ENCODE measurements at regions not wholly inside any gene's neighbourhood (a gene's known extent, or its start where the extent isn't known, plus 50 kb on each side); places are given as distances from the start of the nearest gene placed in this dataset.
A peak's percentile ranks its signal among the peaks of the same experiment; 100 is the strongest.

DNA sequence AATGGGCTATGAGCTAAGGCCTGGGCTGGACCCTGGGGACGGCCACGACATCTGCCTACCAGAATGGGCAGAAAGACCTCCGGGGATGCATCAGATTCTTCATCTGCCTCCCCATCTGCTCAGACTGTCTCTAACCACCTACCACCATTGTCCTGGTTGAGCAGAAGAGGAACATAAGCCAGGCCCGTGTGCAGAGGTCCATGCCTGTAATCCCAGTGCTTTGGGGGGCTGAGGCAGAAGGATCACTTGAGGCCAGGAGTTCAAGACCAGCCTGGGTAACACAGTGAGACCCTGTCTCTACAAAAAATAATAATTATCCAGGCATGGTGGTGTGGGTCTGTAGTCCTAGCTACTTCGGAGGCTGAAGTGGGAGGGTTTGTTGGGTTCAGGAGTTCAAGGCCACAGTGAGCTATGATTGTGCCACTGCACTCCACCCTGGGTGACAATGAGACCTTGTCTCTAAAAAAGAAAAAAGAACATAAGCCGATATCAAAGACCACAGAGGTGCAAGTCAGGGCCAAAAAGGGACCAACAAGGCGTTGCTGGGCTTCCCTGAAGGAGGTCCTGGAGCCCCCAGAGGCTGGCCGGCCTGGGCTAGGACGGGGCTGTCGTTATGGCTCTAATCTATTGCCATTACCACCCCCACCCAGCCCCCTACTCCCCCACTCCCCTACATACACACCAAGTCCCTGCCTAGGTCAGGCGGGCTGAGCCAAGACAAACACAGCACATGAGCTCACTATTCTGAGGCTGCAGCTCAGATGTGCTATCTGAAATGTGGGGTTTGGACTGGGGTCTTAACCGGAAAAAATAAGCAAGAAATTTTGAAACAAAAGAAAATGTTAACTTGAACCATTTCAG is 239.2 kb upstream of the RAB4A start:
- no peaks in the 10 kb centered on the region for H3K27me3 ChIP-seq
- H3K9me3 ChIP-seq: no peaks in the 10 kb centered on the region
- H3K4me3 ChIP-seq (ENCODE audit: low read depth, low read length): no peak overlapping the region
- H3K36me3 ChIP-seq: no peaks in the 10 kb centered on the region
- peaks cover 22% of the 10 kb centered on the region for H3K4me1 ChIP-seq
- TF ChIP-seq, protein P1, sequence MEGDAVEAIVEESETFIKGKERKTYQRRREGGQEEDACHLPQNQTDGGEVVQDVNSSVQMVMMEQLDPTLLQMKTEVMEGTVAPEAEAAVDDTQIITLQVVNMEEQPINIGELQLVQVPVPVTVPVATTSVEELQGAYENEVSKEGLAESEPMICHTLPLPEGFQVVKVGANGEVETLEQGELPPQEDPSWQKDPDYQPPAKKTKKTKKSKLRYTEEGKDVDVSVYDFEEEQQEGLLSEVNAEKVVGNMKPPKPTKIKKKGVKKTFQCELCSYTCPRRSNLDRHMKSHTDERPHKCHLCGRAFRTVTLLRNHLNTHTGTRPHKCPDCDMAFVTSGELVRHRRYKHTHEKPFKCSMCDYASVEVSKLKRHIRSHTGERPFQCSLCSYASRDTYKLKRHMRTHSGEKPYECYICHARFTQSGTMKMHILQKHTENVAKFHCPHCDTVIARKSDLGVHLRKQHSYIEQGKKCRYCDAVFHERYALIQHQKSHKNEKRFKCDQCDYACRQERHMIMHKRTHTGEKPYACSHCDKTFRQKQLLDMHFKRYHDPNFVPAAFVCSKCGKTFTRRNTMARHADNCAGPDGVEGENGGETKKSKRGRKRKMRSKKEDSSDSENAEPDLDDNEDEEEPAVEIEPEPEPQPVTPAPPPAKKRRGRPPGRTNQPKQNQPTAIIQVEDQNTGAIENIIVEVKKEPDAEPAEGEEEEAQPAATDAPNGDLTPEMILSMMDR (IDR thresholded peaks at IDR 0.05; ENCODE audit: low read depth, low read length): no peak
- DNase-seq: no peak

DNA sequence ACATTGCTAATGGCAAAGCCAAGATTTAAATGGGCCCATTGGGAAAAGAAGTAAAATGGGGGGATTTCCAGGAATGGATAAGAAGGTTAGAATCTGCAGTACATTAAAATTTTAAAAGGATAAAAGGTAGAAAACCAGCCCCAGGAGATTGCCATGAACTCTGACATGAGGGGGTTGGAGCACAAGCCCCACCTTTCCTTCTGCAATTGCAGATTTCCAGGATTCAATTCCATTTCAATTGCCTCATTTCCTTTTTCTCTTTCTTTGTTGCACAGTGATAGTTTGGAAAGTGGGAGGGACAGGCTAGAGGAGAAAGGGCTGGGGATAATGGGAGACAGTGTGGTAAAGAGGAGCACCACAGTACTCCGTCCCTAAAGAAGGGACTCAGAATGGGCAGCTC is 238.5 kb upstream of the RAB4A start:
- Histone ChIP-seq H3K36me3 (no peaks in the 10 kb centered on the region), H3K9me3 (no peaks in the 10 kb centered on the region), H3K4me3 (ENCODE audit: low read depth, low read length) (no peak overlapping the region), H3K27me3 (no peaks in the 10 kb centered on the region), H3K4me1 (peaks cover 20% of the 10 kb centered on the region)
- TF ChIP-seq, protein P1 (IDR thresholded peaks at IDR 0.05; ENCODE audit: low read depth, low read length): no peak
- DNase-seq: no peak

DNA sequence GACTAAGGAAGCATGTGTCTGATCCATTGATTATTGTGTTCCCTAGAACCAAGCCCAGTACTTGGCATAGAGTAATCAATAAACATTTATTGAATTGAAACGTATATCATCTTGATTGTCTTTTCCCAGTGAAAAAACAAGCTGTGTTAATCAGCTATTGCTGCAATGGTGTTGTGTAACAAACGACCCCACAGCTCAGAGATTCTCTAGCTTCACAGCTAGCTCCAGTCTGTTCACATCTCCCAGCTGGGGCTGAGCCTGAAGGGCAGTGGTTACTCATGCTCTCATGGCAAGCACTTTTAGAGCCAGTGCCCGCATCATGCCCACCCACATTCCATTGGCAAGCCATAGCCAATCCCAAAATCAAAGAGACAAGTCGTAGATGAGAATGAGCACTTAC is 237.4 kb upstream of the RAB4A start:
- H3K27me3 ChIP-seq: no peaks in the 10 kb centered on the region
- TF ChIP-seq, protein P1 (IDR thresholded peaks at IDR 0.05; ENCODE audit: low read depth, low read length): no peak
- no peaks in the 10 kb centered on the region for H3K9me3 ChIP-seq
- no peak overlapping the region for H3K4me3 ChIP-seq (ENCODE audit: low read depth, low read length)
- DNase-seq: no peak
- peaks cover 12% of the 10 kb centered on the region for H3K4me1 ChIP-seq
- H3K36me3 ChIP-seq: no peaks in the 10 kb centered on the region

DNA sequence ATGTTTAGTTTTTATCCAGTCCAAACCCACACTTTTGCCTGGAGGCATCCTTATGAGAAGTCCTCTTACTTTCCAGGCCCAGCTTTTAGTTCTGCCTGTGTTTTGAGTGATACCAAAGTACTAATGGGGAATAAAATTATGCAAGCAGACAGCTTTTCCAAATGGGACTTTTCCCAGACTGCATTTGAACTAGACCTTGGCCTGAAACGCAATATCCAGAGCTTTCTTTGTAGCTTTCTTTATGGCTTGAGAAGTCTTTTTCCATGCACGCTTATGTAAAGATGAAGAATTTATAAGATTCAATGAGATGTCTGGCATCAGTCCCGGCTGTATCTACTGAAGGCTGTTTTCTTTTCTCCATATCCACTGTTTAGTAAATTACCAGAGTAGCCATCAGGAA is 236.6 kb upstream of the RAB4A start:
- H3K4me1 ChIP-seq: peaks cover 11% of the 10 kb centered on the region
- no peak for DNase-seq
- TF ChIP-seq, protein P1 (IDR thresholded peaks at IDR 0.05; ENCODE audit: low read depth, low read length): no peak
- H3K9me3 ChIP-seq: no peaks in the 10 kb centered on the region
- no peaks in the 10 kb centered on the region for H3K27me3 ChIP-seq
- H3K4me3 ChIP-seq (ENCODE audit: low read depth, low read length): no peak overlapping the region
- no peaks in the 10 kb centered on the region for H3K36me3 ChIP-seq

DNA sequence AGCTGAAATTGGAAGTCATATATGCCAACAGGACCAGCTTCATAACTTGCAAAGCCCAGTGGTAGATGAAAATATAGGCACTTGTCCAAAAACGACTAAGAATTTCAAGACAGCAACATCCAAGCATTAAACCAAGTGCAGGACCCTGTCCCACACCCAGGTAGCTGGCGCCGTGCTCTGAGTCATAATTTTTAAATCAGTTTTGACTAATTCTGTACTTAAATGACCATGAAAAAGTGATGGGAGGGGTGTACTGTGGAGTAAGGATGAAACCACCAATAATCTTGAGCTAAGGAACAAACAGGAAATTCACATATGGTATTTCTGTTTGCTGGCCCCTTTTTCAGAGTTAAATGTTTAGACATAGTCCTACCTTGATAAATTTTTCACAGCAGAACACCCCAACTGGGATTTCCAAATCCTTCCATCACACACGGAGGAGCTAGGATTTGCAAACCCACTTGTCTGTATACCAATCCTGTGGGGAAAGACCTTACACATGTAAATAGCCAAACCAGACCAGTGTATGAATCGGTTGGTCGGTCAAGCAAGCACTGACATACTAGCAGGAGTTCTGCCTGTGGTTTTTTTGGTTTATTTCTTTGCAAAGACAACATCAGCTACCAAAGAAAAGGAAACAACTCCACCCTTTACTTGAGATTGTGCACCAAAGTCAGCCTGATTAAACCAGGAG is 235.7 kb upstream of the RAB4A start:
- Histone ChIP-seq H3K4me1 (peaks cover 11% of the 10 kb centered on the region), H3K27me3 (no peaks in the 10 kb centered on the region), H3K36me3 (no peaks in the 10 kb centered on the region), H3K4me3 (ENCODE audit: low read depth, low read length) (no peak overlapping the region), H3K9me3 (no peaks in the 10 kb centered on the region)
- peak; percentile 43 for DNase-seq
- TF ChIP-seq, protein P1 (IDR thresholded peaks at IDR 0.05; ENCODE audit: low read depth, low read length): no peak

DNA sequence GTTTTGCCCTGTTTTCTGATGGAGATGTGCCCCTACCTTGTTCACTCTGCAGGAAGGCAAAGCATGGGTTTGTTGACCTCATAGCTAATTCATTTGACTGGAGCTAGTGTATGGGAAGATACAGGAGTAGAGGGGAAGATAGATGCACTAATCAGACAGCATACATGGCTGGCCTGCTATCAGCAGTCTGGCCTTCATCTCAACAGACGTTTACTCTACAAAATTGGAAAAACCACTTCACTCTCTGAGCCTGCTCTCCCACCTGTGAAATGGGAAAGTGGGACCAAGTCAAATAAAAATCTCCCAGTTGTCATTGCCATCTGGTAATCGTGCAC is 235.2 kb upstream of the RAB4A start:
- no peaks in the 10 kb centered on the region for H3K36me3 ChIP-seq
- no peaks in the 10 kb centered on the region for H3K9me3 ChIP-seq
- TF ChIP-seq, protein P1 (IDR thresholded peaks at IDR 0.05; ENCODE audit: low read depth, low read length): no peak
- H3K4me3 ChIP-seq (ENCODE audit: low read depth, low read length): no peak overlapping the region
- H3K27me3 ChIP-seq: no peaks in the 10 kb centered on the region
- no peak for DNase-seq
- peaks cover 11% of the 10 kb centered on the region for H3K4me1 ChIP-seq

Data from BE2C (cell line).